ENCODE measurements at regions not wholly inside any gene's neighbourhood (a gene's known extent, or its start where the extent isn't known, plus 50 kb on each side); places are given as distances from the start of the nearest gene placed in this dataset.

DNA sequence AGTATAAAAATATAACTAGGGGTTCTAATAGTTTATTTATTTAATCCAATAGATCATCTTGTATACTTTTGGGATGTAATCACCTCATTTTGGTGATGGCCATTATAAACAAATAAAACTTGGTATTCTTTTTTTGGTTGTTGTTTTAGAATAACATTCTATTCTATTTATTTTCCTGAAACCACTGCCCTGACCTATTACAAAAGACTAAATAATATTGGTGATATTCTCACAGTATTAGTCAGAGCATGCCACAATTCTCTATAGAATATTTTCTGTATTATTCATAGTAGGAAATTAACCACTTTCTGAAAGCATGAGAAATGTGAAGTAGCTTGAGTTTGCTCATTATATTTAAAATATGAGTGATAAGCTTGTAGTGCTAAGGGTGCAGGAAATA is 54.1 kb upstream of the LRRC7 start:
- no peak for TF ChIP-seq POLR2A (IDR thresholded peaks at IDR 0.05)
- no peak for TF ChIP-seq POLR2AphosphoS5 (IDR thresholded peaks at IDR 0.05)
- TF ChIP-seq EP300 (IDR thresholded peaks at IDR 0.05): no peak
- TF ChIP-seq CTCF (IDR thresholded peaks at IDR 0.05): no peak
- Histone ChIP-seq H3K4me3 (no peak overlapping the region), H3K36me3 (no peaks in the 10 kb centered on the region), H3K27me3 (no peaks in the 10 kb centered on the region), H3K27ac (no peak overlapping the region), H3K4me1 (no peaks in the 10 kb centered on the region), H3K9me3 (no peaks in the 10 kb centered on the region)
- intact Hi-C loops (cut with DNase I): no loop called here
- DNase-seq: no peak

Data from sigmoid colon (tissue), 5 donors.